HepG2 (cell line): ENCODE measurements at regions not wholly inside any gene's neighbourhood (a gene's known extent, or its start where the extent isn't known, plus 50 kb on each side); places are given as distances from the start of the nearest gene placed in this dataset.

Experiments used
- ATAC-seq: fragments of 200-7000 bp; cut with Tn5 transposase; 3 replicates; pipeline ENCODE4 v1.9.1; 2020; ENCODE audit warnings: mild to moderate bottlenecking, moderate library complexity
- BruUV-seq: library from RNA; stranded (reverse); fragments of 400-500 nt; replicated peaks from 2 replicates; lab custom pipeline; 2021; lab: Mats Ljungman, UMichigan
- CTCF ChIA-PET: fragments of 300-600 bp; formaldehyde crosslinking; extraction: SDS; loops from one replicate; lab custom pipeline; 2021; ENCODE audit warnings: low total read pairs, inconsistent platforms, low intra/inter-chr PET ratio; lab: Yijun Ruan, JAX
- POLR2A ChIA-PET: fragments of 350-600 bp; sonication (Branson Sonifier 250); formaldehyde crosslinking; loops from one replicate; lab custom pipeline; 2020; ENCODE audit warnings: antibody characterized with exemption, inconsistent platforms; lab: Yijun Ruan, JAX
- DNase-seq: peaks from one replicate; pipeline ENCODE4 v3.0.0-alpha.2; 2015; ENCODE audit warnings: low spot score
- FAIRE-seq: peaks from 3 replicates; lab custom pipeline; 2011; peaks lifted over from hg19 to GRCh38; lab: Jason Lieb, UNC
- H2AFZ ChIP-seq: one replicate; pipeline ENCODE4 v1.6.1; 2011; ENCODE audit warnings: low read length, inconsistent platforms
- H3K27ac ChIP-seq: fragments of 300-600 bp; 3 replicates; pipeline ENCODE4 v1.8.0; 2011; ENCODE audit warnings: mixed run types, mild to moderate bottlenecking, mixed read lengths, low read length, inconsistent platforms; ENCODE audit not compliant: insufficient read depth; ENCODE audit errors: extremely low read length
- H3K27me3 ChIP-seq, 2 experiments: fragments of 200-600 bp in 1 of 2; 2 replicates in 1 of 2; 3 replicates in 1 of 2; pipeline versions ENCODE4 v1.6.0 to v1.8.0; 2011; ENCODE audit warnings: low read length in 2 of 2, mild to moderate bottlenecking in 2 of 2, moderate library complexity in 2 of 2, inconsistent platforms in 1 of 2; ENCODE audit not compliant: insufficient read depth in 2 of 2, control insufficient read depth in 1 of 2
- H3K36me3 ChIP-seq, 2 experiments: fragments of 200-600 bp in 1 of 2; replicated peaks in 1 of 2; 2 replicates in 1 of 2; 3 replicates in 1 of 2; pipeline versions ENCODE4 v1.5.1 to v1.8.0; 2011; ENCODE audit warnings: low read length in 2 of 2, inconsistent platforms in 1 of 2; ENCODE audit not compliant: insufficient read depth in 2 of 2, control insufficient read depth in 1 of 2
- H3K4me1 ChIP-seq: 2 replicates; pipeline ENCODE4 v1.5.1; 2012; ENCODE audit warnings: low read length, inconsistent platforms; ENCODE audit not compliant: insufficient read depth
- H3K4me2 ChIP-seq: 2 replicates; pipeline ENCODE4 v1.6.0; 2011; ENCODE audit warnings: low read depth, low read length, inconsistent platforms
- H3K4me3 ChIP-seq, 3 experiments: fragments of 200-600 bp in 1 of 3; sonication (generic), shearing (Covaris generic) in 1 of 3; replicated peaks in 1 of 3; 2 replicates each; pipeline ENCODE4 v1.5.1; 2011 to 2016; ENCODE audit warnings: low read length in 3 of 3, inconsistent platforms in 2 of 3, low read depth in 2 of 3, mild to moderate bottlenecking in 2 of 3, control low read depth in 1 of 3, mixed read lengths in 1 of 3; ENCODE audit not compliant: insufficient read depth in 1 of 3
- H3K79me2 ChIP-seq: one replicate; pipeline ENCODE4 v1.6.1; 2011; ENCODE audit warnings: low read length, inconsistent platforms; ENCODE audit not compliant: insufficient read depth
- H3K9ac ChIP-seq: 2 replicates; pipeline ENCODE4 v1.6.0; 2011; ENCODE audit warnings: mild to moderate bottlenecking, low read depth, low read length, inconsistent platforms; ENCODE audit not compliant: insufficient read depth
- H3K9me3 ChIP-seq: 2 replicates; pipeline ENCODE4 v1.5.1; 2012; ENCODE audit warnings: mild to moderate bottlenecking, low read length
- H4K20me1 ChIP-seq: 2 replicates; pipeline ENCODE4 v1.6.0; 2011; ENCODE audit warnings: inconsistent platforms, mild to moderate bottlenecking, low read length, moderate library complexity; ENCODE audit not compliant: insufficient read depth
- AGO2 ChIP-seq: fragments of 200-400 bp; formaldehyde crosslinking; optimal IDR thresholded peaks from 2 replicates; pipeline ENCODE3; 2017; ENCODE audit warnings: mild to moderate bottlenecking, low read depth, low read length, moderate library complexity
- ATM ChIP-seq: fragments of 450-650 bp; IDR thresholded peaks from 2 replicates; pipeline ENCODE4 v1.7.1; 2017; ENCODE audit warnings: mild to moderate bottlenecking, borderline replicate concordance
- CBX5 ChIP-seq: sonication (generic); formaldehyde crosslinking; IDR thresholded peaks from 2 replicates; pipeline ENCODE4 v1.4.0; 2020; ENCODE audit warnings: missing genetic modification reagents, borderline replicate concordance
- ELF3 ChIP-seq: IDR thresholded peaks from 2 replicates; pipeline ENCODE4 v1.6.1; 2016; ENCODE audit warnings: missing genetic modification reagents, missing compliant biosample characterization
- HMG20B ChIP-seq: conservative IDR thresholded peaks from 2 replicates; pipeline ENCODE4 v1.6.1; 2016; ENCODE audit warnings: missing genetic modification reagents, missing compliant biosample characterization
- NFE2L2 ChIP-seq: fragments of 150-350 bp; IDR thresholded peaks from 2 replicates; pipeline ENCODE4 v1.6.1; 2014; ENCODE audit warnings: low read length
- RORA ChIP-seq: sonication (generic); formaldehyde crosslinking; IDR thresholded peaks from 2 replicates; pipeline ENCODE4 v1.5.0; 2020; ENCODE audit warnings: mild to moderate bottlenecking, missing genetic modification reagents, moderate library complexity
- SP140L ChIP-seq: sonication (generic); formaldehyde crosslinking; IDR thresholded peaks from 2 replicates; pipeline ENCODE4 v1.4.0; 2020; ENCODE audit warnings: missing genetic modification reagents, borderline replicate concordance
- SYNCRIP ChIP-seq: fragments of 200-400 bp; formaldehyde crosslinking; IDR thresholded peaks from 2 replicates; pipeline ENCODE4 v1.6.1; 2018; ENCODE audit warnings: mild to moderate bottlenecking, low read depth, low read length; ENCODE audit not compliant: insufficient read depth
- TEAD2 ChIP-seq: sonication (generic); formaldehyde crosslinking; IDR thresholded peaks from 2 replicates; pipeline ENCODE4 v1.9.0; 2021; ENCODE audit warnings: missing genetic modification reagents
- ZNF20 ChIP-seq: sonication (generic); formaldehyde crosslinking; IDR thresholded peaks from 2 replicates; pipeline ENCODE4 v1.4.0; 2020; ENCODE audit warnings: mild to moderate bottlenecking, moderate library complexity, missing genetic modification reagents
- ZNF367 ChIP-seq: sonication (generic); formaldehyde crosslinking; IDR thresholded peaks from 2 replicates; pipeline ENCODE4 v1.4.0; 2020; ENCODE audit warnings: missing genetic modification reagents, borderline replicate concordance
- ZNF431 ChIP-seq: sonication (generic); formaldehyde crosslinking; IDR thresholded peaks from 2 replicates; pipeline ENCODE4 v1.9.0; 2022; ENCODE audit warnings: missing genetic modification reagents, low read depth, mild to moderate bottlenecking, borderline replicate concordance
- WGBS: methylation state at CpG from one replicate; pipeline ENCODE4 v1.1.6; 2017; ENCODE audit warnings: low lambda C conversion rate; 5-methylcytosine and 5-hydroxymethylcytosine counted together
- in situ Hi-C: cut with HindIII; loops from 2 replicates; pipeline ENCODE4 v1.10.0; 2017; ENCODE audit warnings: low pct_unique_long_range_greater_than_20kb; ENCODE audit not compliant: extremely low pct_ligation_motif_present
- intact Hi-C: fragments of 100-400 bp; cut with micrococcal nuclease; formaldehyde crosslinking; loops from one replicate; pipeline ENCODE4 v1.10.0; 2022; ENCODE audit not compliant: unreplicated experiment
- TF ChIP-seq, protein P1 (sequence below), 2 experiments: fragments of 450-650 bp in 1 of 2; sonication (generic) in 1 of 2; formaldehyde crosslinking; IDR thresholded peaks; 2 replicates each; pipeline versions ENCODE4 v1.5.0 to v1.8.0; 2020 to 2022; ENCODE audit warnings: mild to moderate bottlenecking in 1 of 2, missing genetic modification reagents in 1 of 2
- TF ChIP-seq, protein P2 (sequence below): sonication (generic); formaldehyde crosslinking; conservative IDR thresholded peaks from 2 replicates; pipeline ENCODE4 v1.8.0; 2022; ENCODE audit warnings: low read depth, missing genetic modification reagents
- TF ChIP-seq, protein P3 (sequence below): IDR thresholded peaks from 2 replicates; pipeline ENCODE4 v1.6.1; 2018; ENCODE audit warnings: missing genetic modification reagents
- TF ChIP-seq, protein P4 (sequence below): sonication (generic); formaldehyde crosslinking; IDR thresholded peaks from 2 replicates; pipeline ENCODE4 v1.4.0; 2020; ENCODE audit warnings: missing genetic modification reagents

DNA sequence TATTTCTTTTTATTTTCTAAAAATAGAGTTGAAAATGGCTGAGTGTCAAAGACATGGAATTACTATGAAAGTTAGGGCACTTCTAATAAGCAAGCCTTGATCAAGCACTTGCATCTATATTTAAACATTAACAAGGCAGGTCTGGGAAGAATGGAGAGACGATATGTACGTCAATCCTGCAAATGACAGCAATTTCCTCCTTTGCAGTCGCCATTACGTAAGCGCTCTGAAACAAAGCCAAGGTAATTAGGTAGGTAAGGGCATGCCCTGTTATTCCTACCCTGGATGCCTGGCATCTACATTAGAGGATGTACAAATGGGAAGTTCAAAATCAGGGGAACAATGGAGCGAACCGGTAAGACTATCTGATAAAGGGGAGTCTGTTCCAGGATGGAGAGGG is 664.0 kb upstream of the ARGLU1 start:
- BruUV-seq = no TSS peak
- WGBS = 52% methylated on average over 7 of the region's 7 CpGs
- no peak overlapping the region for H2AFZ ChIP-seq

More for the DNA sequence above, 664.0 kb upstream of the ARGLU1 start:
- in situ Hi-C loops = no loop called here
- DNase-seq (no peak), ATAC-seq (no peak)
- H4K20me1 ChIP-seq = no peaks in the 10 kb centered on the region
- TF ChIP-seq RORA (CRISPR knock-in tag) = no peak
- TF ChIP-seq, protein P1, sequence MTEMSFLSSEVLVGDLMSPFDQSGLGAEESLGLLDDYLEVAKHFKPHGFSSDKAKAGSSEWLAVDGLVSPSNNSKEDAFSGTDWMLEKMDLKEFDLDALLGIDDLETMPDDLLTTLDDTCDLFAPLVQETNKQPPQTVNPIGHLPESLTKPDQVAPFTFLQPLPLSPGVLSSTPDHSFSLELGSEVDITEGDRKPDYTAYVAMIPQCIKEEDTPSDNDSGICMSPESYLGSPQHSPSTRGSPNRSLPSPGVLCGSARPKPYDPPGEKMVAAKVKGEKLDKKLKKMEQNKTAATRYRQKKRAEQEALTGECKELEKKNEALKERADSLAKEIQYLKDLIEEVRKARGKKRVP (CRISPR knock-in tag; IDR thresholded peaks at IDR 0.05) = no peak
- no peak for TF ChIP-seq ZNF20
- TF ChIP-seq TEAD2 (CRISPR knock-in tag) = no peak
- TF ChIP-seq ZNF367 (CRISPR knock-in tag) = no peak
- no peak for TF ChIP-seq SYNCRIP
- no peak for TF ChIP-seq ATM
- TF ChIP-seq HMG20B (CRISPR knock-in tag) = no peak
- TF ChIP-seq AGO2 = no peak
- TF ChIP-seq, protein P2, sequence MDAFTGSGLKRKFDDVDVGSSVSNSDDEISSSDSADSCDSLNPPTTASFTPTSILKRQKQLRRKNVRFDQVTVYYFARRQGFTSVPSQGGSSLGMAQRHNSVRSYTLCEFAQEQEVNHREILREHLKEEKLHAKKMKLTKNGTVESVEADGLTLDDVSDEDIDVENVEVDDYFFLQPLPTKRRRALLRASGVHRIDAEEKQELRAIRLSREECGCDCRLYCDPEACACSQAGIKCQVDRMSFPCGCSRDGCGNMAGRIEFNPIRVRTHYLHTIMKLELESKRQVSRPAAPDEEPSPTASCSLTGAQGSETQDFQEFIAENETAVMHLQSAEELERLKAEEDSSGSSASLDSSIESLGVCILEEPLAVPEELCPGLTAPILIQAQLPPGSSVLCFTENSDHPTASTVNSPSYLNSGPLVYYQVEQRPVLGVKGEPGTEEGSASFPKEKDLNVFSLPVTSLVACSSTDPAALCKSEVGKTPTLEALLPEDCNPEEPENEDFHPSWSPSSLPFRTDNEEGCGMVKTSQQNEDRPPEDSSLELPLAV (CRISPR knock-in tag) = no peak
- no peak for TF ChIP-seq ELF3
- TF ChIP-seq, protein P3, sequence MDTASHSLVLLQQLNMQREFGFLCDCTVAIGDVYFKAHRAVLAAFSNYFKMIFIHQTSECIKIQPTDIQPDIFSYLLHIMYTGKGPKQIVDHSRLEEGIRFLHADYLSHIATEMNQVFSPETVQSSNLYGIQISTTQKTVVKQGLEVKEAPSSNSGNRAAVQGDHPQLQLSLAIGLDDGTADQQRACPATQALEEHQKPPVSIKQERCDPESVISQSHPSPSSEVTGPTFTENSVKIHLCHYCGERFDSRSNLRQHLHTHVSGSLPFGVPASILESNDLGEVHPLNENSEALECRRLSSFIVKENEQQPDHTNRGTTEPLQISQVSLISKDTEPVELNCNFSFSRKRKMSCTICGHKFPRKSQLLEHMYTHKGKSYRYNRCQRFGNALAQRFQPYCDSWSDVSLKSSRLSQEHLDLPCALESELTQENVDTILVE = no peak
- TF ChIP-seq CBX5 (CRISPR knock-in tag) = no peak
- TF ChIP-seq, protein P4, sequence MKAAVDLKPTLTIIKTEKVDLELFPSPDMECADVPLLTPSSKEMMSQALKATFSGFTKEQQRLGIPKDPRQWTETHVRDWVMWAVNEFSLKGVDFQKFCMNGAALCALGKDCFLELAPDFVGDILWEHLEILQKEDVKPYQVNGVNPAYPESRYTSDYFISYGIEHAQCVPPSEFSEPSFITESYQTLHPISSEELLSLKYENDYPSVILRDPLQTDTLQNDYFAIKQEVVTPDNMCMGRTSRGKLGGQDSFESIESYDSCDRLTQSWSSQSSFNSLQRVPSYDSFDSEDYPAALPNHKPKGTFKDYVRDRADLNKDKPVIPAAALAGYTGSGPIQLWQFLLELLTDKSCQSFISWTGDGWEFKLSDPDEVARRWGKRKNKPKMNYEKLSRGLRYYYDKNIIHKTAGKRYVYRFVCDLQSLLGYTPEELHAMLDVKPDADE (CRISPR knock-in tag) = no peak
- TF ChIP-seq SP140L (CRISPR knock-in tag) = no peak
- TF ChIP-seq ZNF431 (CRISPR knock-in tag) = no peak
- no peak for TF ChIP-seq NFE2L2
- TF ChIP-seq, all 625 proteins: peak for 0
- FAIRE-seq = no peak
- ChIA-PET CTCF (no interaction called here), POLR2A (no interaction called here)
- Histone ChIP-seq H3K27me3 (peaks cover 0 to 5% of the 10 kb centered on the region in 2 experiments; a peak in 2 of 5 replicates), H3K9ac (no peak overlapping the region), H3K4me1 (no peaks in the 10 kb centered on the region), H3K9me3 (no peaks in the 10 kb centered on the region), H3K4me2 (no peak overlapping the region), H3K4me3 (no peak overlapping the region), H3K79me2 (no peaks in the 10 kb centered on the region), H3K36me3 (no peaks in the 10 kb centered on the region), H3K27ac (no peak overlapping the region)
- intact Hi-C loops = no loop called here
